ENCODE measurements at regions not wholly inside any gene's neighbourhood (a gene's known extent, or its start where the extent isn't known, plus 50 kb on each side); places are given as distances from the start of the nearest gene placed in this dataset.

DNA sequence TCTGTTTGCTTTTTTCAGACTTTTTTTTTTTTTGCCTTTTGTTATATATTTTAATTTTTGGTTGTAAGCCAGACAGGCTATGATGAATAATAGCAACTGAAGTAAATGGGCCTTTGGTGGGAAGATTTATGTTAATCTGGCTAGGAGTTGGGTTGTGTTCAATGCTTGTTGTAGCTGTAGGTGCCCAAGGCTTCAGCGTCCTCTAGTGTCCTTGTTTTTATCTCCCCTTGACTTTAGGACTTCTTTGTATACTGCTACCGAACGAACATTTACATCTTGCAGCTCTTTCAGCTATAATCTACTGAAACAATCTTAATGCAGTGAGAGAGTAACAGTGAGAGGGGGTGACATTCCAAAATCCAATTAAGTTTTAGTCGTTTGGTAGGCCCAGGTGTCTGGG lies 848.4 kb upstream of the FBXO33 start:
- no peaks in the 10 kb centered on the region for H3K36me3 ChIP-seq (replicated peaks in 1 of 2; ENCODE audit: control insufficient read depth in 1 of 2, insufficient read depth in 2 of 2, low read length in 2 of 2)
- H3K27me3 ChIP-seq (ENCODE audit: control insufficient read depth in 1 of 2, insufficient read depth in 2 of 2, low read length in 2 of 2), result no peaks in the 10 kb centered on the region
- H3K9me3 ChIP-seq (ENCODE audit: low read length), result peaks cover 94% of the 10 kb centered on the region
- no peaks in the 10 kb centered on the region for H3K79me2 ChIP-seq (ENCODE audit: insufficient read depth, low read length)
- ChIA-PET CTCF (ENCODE audit: low intra/inter-chr PET ratio, low total read pairs) (no interaction called here), POLR2A (no interaction called here)
- no peak overlapping the region for H2AFZ ChIP-seq (ENCODE audit: low read length)
- no peak for DNase-seq (ENCODE audit: low spot score)
- ATAC-seq, result no peak
- H3K4me3 ChIP-seq (replicated peaks in 1 of 3; ENCODE audit: insufficient read depth in 1 of 3, low read depth in 2 of 3, low read length in 3 of 3), result no peak overlapping the region
- 3% methylated on average over 4 of the region's 4 CpGs for WGBS (ENCODE audit: low lambda C conversion rate)
- no peaks in the 10 kb centered on the region for H4K20me1 ChIP-seq (ENCODE audit: insufficient read depth, low read length)
- no peak overlapping the region for H3K27ac ChIP-seq (ENCODE audit: extremely low read length, insufficient read depth, low read length)
- no peak for FAIRE-seq
- TF ChIP-seq ATF1 (CRISPR knock-in tag; IDR thresholded peaks at IDR 0.05), result no peak
- TF ChIP-seq STAG1 (CRISPR knock-in tag; IDR thresholded peaks at IDR 0.05), result peak; percentile 16; the same call in 1 of the 2 replicates
- TF ChIP-seq, protein P1, sequence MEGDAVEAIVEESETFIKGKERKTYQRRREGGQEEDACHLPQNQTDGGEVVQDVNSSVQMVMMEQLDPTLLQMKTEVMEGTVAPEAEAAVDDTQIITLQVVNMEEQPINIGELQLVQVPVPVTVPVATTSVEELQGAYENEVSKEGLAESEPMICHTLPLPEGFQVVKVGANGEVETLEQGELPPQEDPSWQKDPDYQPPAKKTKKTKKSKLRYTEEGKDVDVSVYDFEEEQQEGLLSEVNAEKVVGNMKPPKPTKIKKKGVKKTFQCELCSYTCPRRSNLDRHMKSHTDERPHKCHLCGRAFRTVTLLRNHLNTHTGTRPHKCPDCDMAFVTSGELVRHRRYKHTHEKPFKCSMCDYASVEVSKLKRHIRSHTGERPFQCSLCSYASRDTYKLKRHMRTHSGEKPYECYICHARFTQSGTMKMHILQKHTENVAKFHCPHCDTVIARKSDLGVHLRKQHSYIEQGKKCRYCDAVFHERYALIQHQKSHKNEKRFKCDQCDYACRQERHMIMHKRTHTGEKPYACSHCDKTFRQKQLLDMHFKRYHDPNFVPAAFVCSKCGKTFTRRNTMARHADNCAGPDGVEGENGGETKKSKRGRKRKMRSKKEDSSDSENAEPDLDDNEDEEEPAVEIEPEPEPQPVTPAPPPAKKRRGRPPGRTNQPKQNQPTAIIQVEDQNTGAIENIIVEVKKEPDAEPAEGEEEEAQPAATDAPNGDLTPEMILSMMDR (CRISPR knock-in tag; IDR thresholded peaks at IDR 0.05), result peak; percentile 23; the same call in 1 of the 2 replicates
- no peak for TF ChIP-seq ZNF530 (CRISPR knock-in tag; IDR thresholded peaks at IDR 0.05; ENCODE audit: low read depth)
- no peak overlapping the region for H3K9ac ChIP-seq (ENCODE audit: insufficient read depth, low read depth, low read length)
- no peak overlapping the region for H3K4me2 ChIP-seq (ENCODE audit: low read depth, low read length)
- no peaks in the 10 kb centered on the region for H3K4me1 ChIP-seq (ENCODE audit: insufficient read depth, low read length)
- in situ Hi-C loops (cut with HindIII; ENCODE audit: extremely low pct_ligation_motif_present, low pct_unique_long_range_greater_than_20kb) (no loop called here), intact Hi-C loops (cut with micrococcal nuclease; ENCODE audit: unreplicated experiment) (loop anchor here (1.0 kb wide), 1 partner anchor 291 kb away; no protein-coding TSS in a partner anchor)
- BruUV-seq (replicated peaks), result no TSS peak

GRCh38 chr14:40273417-40273816 lies 841.2 kb upstream of the FBXO33 start:
- H3K27ac ChIP-seq (ENCODE audit: extremely low read length, insufficient read depth, low read length), result no peak overlapping the region
- H2AFZ ChIP-seq (ENCODE audit: low read length), result no peak overlapping the region
- H3K4me1 ChIP-seq (ENCODE audit: insufficient read depth, low read length), result no peaks in the 10 kb centered on the region
- in situ Hi-C loops (cut with HindIII; ENCODE audit: extremely low pct_ligation_motif_present, low pct_unique_long_range_greater_than_20kb), result no loop called here
- no peaks in the 10 kb centered on the region for H3K79me2 ChIP-seq (ENCODE audit: insufficient read depth, low read length)
- no TSS peak for BruUV-seq (replicated peaks)
- intact Hi-C loops (cut with micrococcal nuclease; ENCODE audit: unreplicated experiment), result no loop called here
- H3K4me3 ChIP-seq (replicated peaks in 1 of 3; ENCODE audit: insufficient read depth in 1 of 3, low read depth in 2 of 3, low read length in 3 of 3), result no peak overlapping the region
- 2% methylated on average over 4 of the region's 4 CpGs for WGBS (ENCODE audit: low lambda C conversion rate)
- peaks cover 76% of the 10 kb centered on the region for H3K9me3 ChIP-seq (ENCODE audit: low read length)
- no peaks in the 10 kb centered on the region for H4K20me1 ChIP-seq (ENCODE audit: insufficient read depth, low read length)
- no peaks in the 10 kb centered on the region for H3K36me3 ChIP-seq (replicated peaks in 1 of 2; ENCODE audit: control insufficient read depth in 1 of 2, insufficient read depth in 2 of 2, low read length in 2 of 2)
- DNase-seq (ENCODE audit: low spot score) (no peak), ATAC-seq (no peak), FAIRE-seq (no peak)
- ChIA-PET CTCF (ENCODE audit: low intra/inter-chr PET ratio, low total read pairs) (no interaction called here), POLR2A (no interaction called here)
- TF ChIP-seq, protein P2, sequence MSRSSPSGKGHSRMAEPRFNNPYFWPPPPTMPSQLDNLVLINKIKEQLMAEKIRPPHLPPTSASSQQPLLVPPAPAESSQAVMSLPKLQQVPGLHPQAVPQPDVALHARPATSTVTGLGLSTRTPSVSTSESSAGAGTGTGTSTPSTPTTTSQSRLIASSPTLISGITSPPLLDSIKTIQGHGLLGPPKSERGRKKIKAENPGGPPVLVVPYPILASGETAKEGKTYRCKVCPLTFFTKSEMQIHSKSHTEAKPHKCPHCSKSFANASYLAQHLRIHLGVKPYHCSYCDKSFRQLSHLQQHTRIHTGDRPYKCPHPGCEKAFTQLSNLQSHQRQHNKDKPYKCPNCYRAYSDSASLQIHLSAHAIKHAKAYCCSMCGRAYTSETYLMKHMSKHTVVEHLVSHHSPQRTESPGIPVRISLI (CRISPR knock-in tag; IDR thresholded peaks at IDR 0.05; ENCODE audit: borderline replicate concordance), result no peak
- peak; percentile 99 for TF ChIP-seq CREB1 (IDR thresholded peaks at IDR 0.05)
- TF ChIP-seq CREB1 (CRISPR knock-in tag; IDR thresholded peaks at IDR 0.05), result no peak
- no peak for TF ChIP-seq ZNF703 (CRISPR knock-in tag; IDR thresholded peaks at IDR 0.05; ENCODE audit: borderline replicate concordance)
- peak; percentile 100 for TF ChIP-seq ATF7 (IDR thresholded peaks at IDR 0.05)
- TF ChIP-seq ATF7 (CRISPR knock-in tag; IDR thresholded peaks at IDR 0.05), result no peak
- TF ChIP-seq SMAD9 (CRISPR knock-in tag; IDR thresholded peaks at IDR 0.05), result no peak
- no peak for TF ChIP-seq HOXA5 (CRISPR knock-in tag; IDR thresholded peaks at IDR 0.05)
- no peak overlapping the region for H3K4me2 ChIP-seq (ENCODE audit: low read depth, low read length)
- no peak overlapping the region for H3K9ac ChIP-seq (ENCODE audit: insufficient read depth, low read depth, low read length)
- no peaks in the 10 kb centered on the region for H3K27me3 ChIP-seq (ENCODE audit: control insufficient read depth in 1 of 2, insufficient read depth in 2 of 2, low read length in 2 of 2)

Data from HepG2 (cell line).